Hypothalamus (tissue), 51 donors: ENCODE measurements at regions not wholly inside any gene's neighbourhood (a gene's known extent, or its start where the extent isn't known, plus 50 kb on each side); places are given as distances from the start of the nearest gene placed in this dataset.
"Not testable (repeated sequence)": the region's sequence is repeated elsewhere in the genome, so short reads cannot be mapped to it uniquely, and the experiment has no call there.

Source experiments
- DNase-seq, 51 donors: peaks; one replicate each; lab custom pipeline; 2025; lab: John Stamatoyannopoulos, UW

- no peak for DNase-seq
Observed at GRCh38 chr3:116981089-116981488, 271.5 kb downstream of the TUSC7 start.

GRCh38 chr3:116984301-116984700 lies 274.7 kb downstream of the TUSC7 start:
- no peak for DNase-seq

GRCh38 chr3:116994351-116994879 lies 284.8 kb downstream of the TUSC7 start:
- no peak for DNase-seq

DNA sequence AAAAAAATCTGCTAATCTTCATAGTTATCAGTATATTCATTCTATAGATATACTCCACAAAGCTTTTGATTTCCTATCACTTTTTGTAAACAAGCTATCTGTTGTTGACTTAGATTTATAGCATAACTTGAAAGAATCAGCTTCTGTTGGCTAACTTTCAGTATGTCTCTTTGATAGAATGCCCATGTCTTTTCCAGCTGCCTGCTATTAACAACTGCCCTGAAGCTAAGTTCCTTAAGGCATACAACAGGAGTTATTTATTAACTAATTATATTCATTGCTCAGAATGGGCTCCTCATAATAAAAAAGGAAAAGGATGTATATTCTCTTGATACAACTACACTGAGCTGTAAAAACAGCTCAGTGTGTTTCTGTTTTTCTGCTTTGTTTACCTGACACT lies 293.9 kb downstream of the TUSC7 start:
- no peak for DNase-seq

DNA sequence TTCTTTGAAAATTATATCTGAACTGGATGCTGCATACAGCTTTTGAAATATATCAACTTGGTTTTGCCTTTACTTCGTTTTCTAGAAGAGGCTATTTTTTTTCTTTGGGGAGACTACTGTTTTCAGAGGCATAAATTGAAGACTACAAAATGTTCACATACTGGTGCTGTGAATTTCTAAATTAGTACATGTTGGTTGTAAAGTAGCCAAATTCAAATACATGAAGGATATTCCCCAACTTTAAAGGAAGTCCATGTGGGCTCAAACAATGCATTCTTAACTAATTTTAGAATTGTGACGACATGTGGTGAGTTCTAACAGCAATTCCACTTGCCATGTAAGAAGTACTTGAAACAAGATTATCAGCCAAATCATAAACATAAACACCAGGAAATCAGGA lies 295.7 kb downstream of the TUSC7 start:
- DNase-seq = no peak

GRCh38 chr3:117005911-117006522 lies 296.4 kb downstream of the TUSC7 start:
- DNase-seq = no peak

- no peak for DNase-seq
Observed at GRCh38 chr3:117010318-117010717, 300.7 kb downstream of the TUSC7 start.

GRCh38 chr3:117011687-117012250 lies 302.2 kb downstream of the TUSC7 start:
- no peak for DNase-seq

- DNase-seq = peak in 1 of 51 donors; percentile 18
Observed at GRCh38 chr3:117016378-117016777, 306.8 kb downstream of the TUSC7 start.

DNA sequence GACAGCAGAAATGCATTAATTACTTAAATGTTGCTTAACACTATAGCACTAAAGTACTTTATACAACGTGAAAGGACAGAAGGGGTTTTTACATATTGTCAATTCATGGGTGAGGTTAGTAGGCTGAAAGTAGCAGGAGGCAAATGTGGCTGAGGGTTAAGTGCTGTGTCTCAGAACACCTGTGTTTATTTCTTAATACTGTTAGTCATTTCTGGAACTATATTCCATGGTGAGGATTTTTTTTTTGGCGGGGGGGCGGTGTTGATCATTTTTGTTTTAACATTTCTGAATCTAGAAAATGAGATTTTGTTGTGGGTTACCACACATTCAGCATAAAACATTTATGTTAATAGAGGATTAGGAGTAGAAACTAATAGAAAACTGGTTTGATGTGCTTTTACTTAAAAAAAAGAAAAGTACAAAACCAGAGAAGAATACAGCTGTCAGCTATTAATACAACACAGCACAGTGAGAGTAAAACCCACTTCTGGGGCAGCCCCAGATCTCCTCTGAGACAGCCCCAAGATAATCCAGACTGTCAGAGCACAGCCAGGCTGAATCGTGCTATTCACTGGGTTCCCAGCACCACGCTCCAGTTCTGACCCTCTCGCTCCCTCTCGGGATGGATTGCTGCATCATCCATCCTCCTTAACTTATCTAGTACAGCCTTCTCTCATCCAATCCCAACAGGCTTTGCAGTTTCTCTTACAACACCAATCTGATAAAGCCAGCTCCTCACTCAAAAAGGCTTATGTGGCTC lies 307.7 kb downstream of the TUSC7 start:
- peak in 3 of 51 donors; percentile 9 to 13 (median 10) for DNase-seq

DNA sequence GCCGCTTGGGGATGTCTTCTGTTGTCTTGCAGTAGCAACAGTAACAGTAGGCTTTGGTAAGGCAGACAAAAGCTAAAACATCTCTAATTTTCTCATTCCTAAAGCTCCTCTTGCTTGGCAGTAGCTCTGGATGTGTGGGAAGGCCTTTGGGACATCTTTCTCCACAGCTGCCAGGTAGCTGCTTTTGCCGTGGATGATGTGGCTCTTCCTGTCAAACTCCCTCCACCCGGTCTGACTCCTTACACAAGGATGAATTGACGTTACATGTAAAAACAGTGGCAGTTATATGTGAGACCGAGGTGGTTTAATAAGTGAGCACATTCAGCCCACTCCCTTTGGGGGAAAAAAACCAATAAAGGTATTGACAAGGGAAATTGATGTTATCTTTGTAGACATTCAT lies 309.1 kb downstream of the TUSC7 start:
- peak in 1 of 51 donors; percentile 71 for DNase-seq

- DNase-seq = peak in 41 of 51 donors; percentile 5 to 84 (median 47)
Observed at GRCh38 chr3:117019082-117019713, 309.6 kb downstream of the TUSC7 start.

DNA sequence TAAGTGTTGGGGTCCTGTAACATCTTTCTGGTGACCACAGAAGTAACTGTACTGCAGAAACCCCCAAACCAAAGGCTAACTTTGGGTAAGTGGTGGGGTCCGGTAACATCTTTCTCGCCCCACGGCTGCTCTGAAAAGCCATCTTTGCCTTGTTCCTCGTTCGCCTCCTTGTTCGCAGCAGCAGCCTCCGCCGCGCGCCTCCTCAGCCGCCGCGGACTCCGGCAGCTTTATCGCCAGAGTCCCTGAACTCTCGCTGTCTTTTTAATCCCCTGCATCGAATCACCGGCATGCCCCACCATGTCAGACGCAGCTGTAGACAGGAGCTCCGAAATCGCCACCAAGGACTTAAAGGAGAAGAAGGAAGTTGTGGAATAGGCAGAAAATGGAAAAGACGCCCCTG lies 316.8 kb downstream of the TUSC7 start:
- no peak for DNase-seq

DNA sequence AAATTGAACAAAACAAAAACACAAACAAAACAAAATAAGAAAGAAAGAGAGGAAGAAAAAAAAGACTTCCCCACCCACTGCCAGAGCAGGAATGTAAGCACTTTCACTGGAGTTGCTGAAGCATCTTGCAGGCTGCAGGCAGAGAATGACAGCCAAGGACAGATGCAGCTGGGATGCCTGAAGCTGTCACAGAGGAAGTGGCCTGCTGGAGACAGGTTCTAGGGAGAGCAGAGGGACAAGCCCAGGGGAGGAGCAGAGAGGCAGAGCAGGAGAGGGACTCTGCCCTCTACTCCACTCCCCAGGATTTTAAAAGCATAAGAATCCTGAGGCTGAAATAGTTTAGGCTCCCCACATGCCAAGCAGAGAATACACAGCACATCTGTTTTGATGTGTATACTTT lies 326.2 kb downstream of the TUSC7 start:
- DNase-seq = peak in 1 of 51 donors; percentile 2

GRCh38 chr3:117036259-117036799 lies 326.8 kb downstream of the TUSC7 start:
- peak in 2 of 51 donors; percentile 13 to 35 for DNase-seq

GRCh38 chr3:117045143-117045542 lies 335.6 kb downstream of the TUSC7 start:
- DNase-seq = peak in 2 of 51 donors; percentile 2 to 26

DNA sequence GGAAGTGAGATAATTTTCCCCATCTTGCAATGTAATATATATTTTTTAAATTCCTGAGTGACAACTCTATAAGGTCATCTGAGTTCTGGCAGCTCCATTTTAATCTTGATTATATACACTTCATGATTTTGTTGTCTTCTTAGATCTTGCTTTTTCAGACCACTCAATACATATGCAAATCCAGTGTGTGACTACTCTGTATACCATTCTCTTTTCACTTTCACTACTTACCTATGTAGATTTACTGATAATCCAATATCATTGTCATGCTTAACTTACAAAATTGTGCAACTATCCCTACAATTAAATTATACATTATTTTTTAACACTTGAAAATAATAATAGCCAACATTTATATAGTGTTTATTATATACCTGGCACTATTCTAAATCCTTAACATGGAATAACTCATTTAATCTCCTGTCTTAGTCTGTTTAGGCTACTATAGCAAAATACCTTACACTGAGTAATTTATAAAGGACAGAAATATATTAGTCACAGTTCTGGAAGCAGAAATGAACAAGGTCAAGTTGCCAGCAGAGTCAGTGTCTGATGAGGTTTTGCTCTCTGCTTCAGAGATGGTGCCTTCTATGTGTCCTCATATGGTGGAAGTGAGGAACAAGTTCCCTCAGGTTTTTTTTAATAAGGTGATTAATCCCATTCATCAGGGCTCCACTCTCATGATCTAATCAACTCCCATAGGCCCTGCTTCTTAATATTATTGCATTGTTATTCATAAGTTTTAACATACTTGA lies 338.5 kb downstream of the TUSC7 start:
- no peak for DNase-seq

- no peak for DNase-seq
Observed at GRCh38 chr3:117052395-117052794, 342.8 kb downstream of the TUSC7 start.

DNA sequence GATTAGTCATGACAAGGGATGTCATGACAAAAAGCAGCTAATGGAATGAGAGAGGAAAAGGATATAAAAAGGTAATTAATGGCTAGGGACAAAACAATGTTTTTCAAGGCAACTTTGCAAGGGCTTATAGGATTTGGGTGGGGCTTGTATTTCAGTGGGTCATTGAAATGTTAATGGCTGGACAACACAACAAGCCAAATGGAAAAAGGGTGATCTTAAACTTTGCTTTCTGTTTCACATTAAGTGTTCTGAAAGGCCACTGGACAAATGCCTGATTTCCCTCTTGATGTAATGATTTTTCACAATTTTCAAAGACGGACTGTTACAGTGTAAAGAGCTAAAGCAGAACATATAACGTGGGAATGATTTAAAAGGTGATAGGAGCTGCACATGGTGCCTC lies 345.0 kb downstream of the TUSC7 start:
- no peak for DNase-seq

DNA sequence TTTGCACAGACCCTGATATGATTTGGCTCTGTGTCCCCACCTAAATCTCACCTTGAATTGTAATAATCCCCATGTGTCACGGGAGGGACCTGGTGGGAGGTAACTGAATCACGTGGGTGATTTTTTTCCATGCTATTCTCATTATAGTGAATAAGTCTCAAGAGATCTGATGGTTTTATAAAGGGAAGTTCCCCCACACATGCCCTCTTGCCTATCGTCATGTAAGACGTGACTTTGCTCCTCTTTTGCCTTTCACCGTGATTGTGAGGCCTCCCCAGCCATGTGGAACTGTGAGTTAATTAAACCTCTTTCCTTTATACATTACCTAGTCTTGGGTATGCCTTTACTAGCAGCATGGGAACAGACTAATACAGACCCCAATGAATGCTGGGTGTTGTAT lies 347.4 kb downstream of the TUSC7 start:
- DNase-seq = not testable (repeated sequence)
